Stimulated activated CD8-positive, alpha-beta memory T cell treated with anti-CD3 and anti-CD28 coated beads, Interleukin-4, amount 100 ng/mL, for 24 hours (primary cell): ENCODE measurements at regions not wholly inside any gene's neighbourhood (a gene's known extent, or its start where the extent isn't known, plus 50 kb on each side); places are given as distances from the start of the nearest gene placed in this dataset.
"Not testable (repeated sequence)": the region's sequence is repeated elsewhere in the genome, so short reads cannot be mapped to it uniquely, and the experiment has no call there.

Experiments used
- DNase-seq: peaks from one replicate; pipeline ENCODE4 v3.0.0-alpha.2; 2020; ENCODE audit warnings: low read depth

GRCh38 chr9:107569174-107569573 lies 79.6 kb upstream of the KLF4 start:
- no peak for DNase-seq

- not testable (repeated sequence) for DNase-seq
Observed at GRCh38 chr9:107568406-107568805, 78.8 kb upstream of the KLF4 start.

- DNase-seq, result no peak
Observed at GRCh38 chr9:107567462-107567861, 77.9 kb upstream of the KLF4 start.

GRCh38 chr9:107566611-107567061 lies 77.1 kb upstream of the KLF4 start:
- no peak for DNase-seq

- DNase-seq, result no peak
Observed at GRCh38 chr9:107562798-107563197, 73.2 kb upstream of the KLF4 start.

GRCh38 chr9:107559494-107560086 lies 70.0 kb upstream of the KLF4 start:
- DNase-seq, result no peak

- no peak for DNase-seq
Observed at GRCh38 chr9:107557236-107557990, 67.8 kb upstream of the KLF4 start.

- no peak for DNase-seq
Observed at GRCh38 chr9:107554636-107555035, 65.1 kb upstream of the KLF4 start.

- no peak for DNase-seq
Observed at GRCh38 chr9:107548298-107549142, 59.0 kb upstream of the KLF4 start.

GRCh38 chr9:107547772-107548297 lies 58.3 kb upstream of the KLF4 start:
- no peak for DNase-seq

GRCh38 chr9:107547303-107547702 lies 57.7 kb upstream of the KLF4 start:
- DNase-seq, result no peak

- no peak for DNase-seq
Observed at GRCh38 chr9:107546859-107547258, 57.3 kb upstream of the KLF4 start.

- no peak for DNase-seq
Observed at GRCh38 chr9:107545036-107545435, 55.5 kb upstream of the KLF4 start.

GRCh38 chr9:107542411-107543157 lies 53.0 kb upstream of the KLF4 start:
- no peak for DNase-seq

GRCh38 chr9:107541523-107541922 lies 52.0 kb upstream of the KLF4 start:
- DNase-seq, result no peak

GRCh38 chr9:107540164-107540561 lies 50.6 kb upstream of the KLF4 start:
- DNase-seq, result no peak

- no peak for DNase-seq
Observed at GRCh38 chr9:107539427-107540163, 50.0 kb upstream of the KLF4 start.
